HG03064 (cell line): ENCODE measurements at regions not wholly inside any gene's neighbourhood (a gene's known extent, or its start where the extent isn't known, plus 50 kb on each side); places are given as distances from the start of the nearest gene placed in this dataset.
"Not testable (repeated sequence)": the region's sequence is repeated elsewhere in the genome, so short reads cannot be mapped to it uniquely, and the experiment has no call there.

ENCODE experiments used
- ATAC-seq: cut with Tn5 transposase; IDR thresholded peaks from one replicate; pipeline ENCODE4 v1.9.1; 2021; ENCODE audit warnings: low read depth; ENCODE audit not compliant: unreplicated experiment

GRCh38 chr18:29780816-29781215, 1261.7 kb downstream of the DSC3 start:
- ATAC-seq = no peak

GRCh38 chr18:29779096-29779495, 1263.4 kb downstream of the DSC3 start:
- no peak for ATAC-seq

GRCh38 chr18:29753379-29753778, 1289.2 kb downstream of the DSC3 start:
- ATAC-seq = no peak

- ATAC-seq = no peak
Observed at GRCh38 chr18:29749704-29750103, 1292.8 kb downstream of the DSC3 start.

- no peak for ATAC-seq
Observed at GRCh38 chr18:29741461-29741860, 1301.1 kb downstream of the DSC3 start.

- ATAC-seq = no peak
Observed at GRCh38 chr18:29737620-29738019, 1304.9 kb downstream of the DSC3 start.

- ATAC-seq = no peak
Observed at GRCh38 chr18:29737190-29737589, 1305.4 kb downstream of the DSC3 start.

- no peak for ATAC-seq
Observed at GRCh38 chr18:29730073-29730472, 1312.5 kb downstream of the DSC3 start.

GRCh38 chr18:29726646-29727045, 1315.9 kb downstream of the DSC3 start:
- no peak for ATAC-seq

GRCh38 chr18:29723486-29723885, 1319.1 kb downstream of the DSC3 start:
- ATAC-seq = not testable (repeated sequence)

- ATAC-seq = not testable (repeated sequence)
Observed at GRCh38 chr18:29715960-29716359, 1326.6 kb downstream of the DSC3 start.

GRCh38 chr18:29712785-29713184, 1329.8 kb downstream of the DSC3 start:
- no peak for ATAC-seq

- no peak for ATAC-seq
Observed at GRCh38 chr18:29711932-29712331, 1330.6 kb downstream of the DSC3 start.

- no peak for ATAC-seq
Observed at GRCh38 chr18:29693334-29693733, 1349.2 kb downstream of the DSC3 start.

- ATAC-seq = no peak
Observed at GRCh38 chr18:29681578-29681977, 1361.0 kb downstream of the DSC3 start.

GRCh38 chr18:29664278-29665036, 1378.1 kb downstream of the DSC3 start:
- no peak for ATAC-seq

- no peak for ATAC-seq
Observed at GRCh38 chr18:29661924-29662323, 1380.6 kb downstream of the DSC3 start.

- ATAC-seq = no peak
Observed at GRCh38 chr18:29660777-29661176, 1381.8 kb downstream of the DSC3 start.

- ATAC-seq = no peak
Observed at GRCh38 chr18:29653671-29654215, 1388.8 kb downstream of the DSC3 start.

- no peak for ATAC-seq
Observed at GRCh38 chr18:29652797-29653196, 1389.7 kb downstream of the DSC3 start.

GRCh38 chr18:29651122-29651680, 1391.3 kb downstream of the DSC3 start:
- no peak for ATAC-seq

- ATAC-seq = no peak
Observed at GRCh38 chr18:29648891-29649290, 1393.7 kb downstream of the DSC3 start.
